LNCaP clone FGC (cell line): ENCODE measurements at regions not wholly inside any gene's neighbourhood (a gene's known extent, or its start where the extent isn't known, plus 50 kb on each side); places are given as distances from the start of the nearest gene placed in this dataset.

ENCODE experiments used
- DNase-seq: peaks from one replicate; pipeline ENCODE4 v3.0.0-alpha.2; 2011; ENCODE audit warnings: low read depth
- H3K4me3 ChIP-seq: 2 replicates; pipeline ENCODE4 v1.5.1; 2011; ENCODE audit warnings: mild to moderate bottlenecking, low read depth, low read length, control low read depth
- CTCF ChIP-seq: IDR thresholded peaks from 2 replicates; pipeline ENCODE4 v1.5.1; 2012; ENCODE audit warnings: mild to moderate bottlenecking; ENCODE audit not compliant: control insufficient read depth, insufficient read depth; ENCODE audit errors: extremely low read depth

- DNase-seq: no peak
- no peak for TF ChIP-seq CTCF
- no peak overlapping the region for H3K4me3 ChIP-seq
Measured at GRCh38 chr1:242871471-242872030, 347.1 kb upstream of the PLD5 start.

- no peak for TF ChIP-seq CTCF
- no peak overlapping the region for H3K4me3 ChIP-seq
- no peak for DNase-seq
Measured at GRCh38 chr1:242870966-242871365, 346.5 kb upstream of the PLD5 start.

- DNase-seq: no peak
- no peak for TF ChIP-seq CTCF
- no peak overlapping the region for H3K4me3 ChIP-seq
Measured at GRCh38 chr1:242856289-242856688, 331.8 kb upstream of the PLD5 start.

- no peak for DNase-seq
- no peak for TF ChIP-seq CTCF
- H3K4me3 ChIP-seq: no peak overlapping the region
Measured at GRCh38 chr1:242854466-242854865, 330.0 kb upstream of the PLD5 start.

GRCh38 chr1:242847390-242847993 is 323.0 kb upstream of the PLD5 start:
- DNase-seq: no peak
- TF ChIP-seq CTCF: no peak
- no peak overlapping the region for H3K4me3 ChIP-seq

- DNase-seq: no peak
- H3K4me3 ChIP-seq: no peak overlapping the region
- no peak for TF ChIP-seq CTCF
Measured at GRCh38 chr1:242842094-242842493, 317.6 kb upstream of the PLD5 start.

GRCh38 chr1:242839101-242839500 is 314.6 kb upstream of the PLD5 start:
- no peak for TF ChIP-seq CTCF
- DNase-seq: no peak
- no peak overlapping the region for H3K4me3 ChIP-seq
